Stimulated activated CD8-positive, alpha-beta memory T cell treated with anti-CD3 and anti-CD28 coated beads, Interleukin-15, amount 100 ng/mL, for 4 hours (primary cell): ENCODE measurements at regions not wholly inside any gene's neighbourhood (a gene's known extent, or its start where the extent isn't known, plus 50 kb on each side); places are given as distances from the start of the nearest gene placed in this dataset.
"Not testable (repeated sequence)": the region's sequence is repeated elsewhere in the genome, so short reads cannot be mapped to it uniquely, and the experiment has no call there.

ENCODE experiments used
- DNase-seq, 2 donors: peaks; one replicate each; pipeline ENCODE4 v3.0.0-alpha.2; 2020; ENCODE audit warnings: low read depth in 2 of 2

GRCh38 chr10:4236905-4237304 is 451.9 kb upstream of the KLF6 start:
- DNase-seq, result not testable (repeated sequence)

GRCh38 chr10:4234661-4235060 is 449.7 kb upstream of the KLF6 start:
- DNase-seq, result peak; percentile 24 to 40

- DNase-seq, result no peak
Measured at GRCh38 chr10:4231439-4231838, 446.4 kb upstream of the KLF6 start.

GRCh38 chr10:4230036-4230435 is 445.0 kb upstream of the KLF6 start:
- no peak for DNase-seq

GRCh38 chr10:4229106-4229505 is 444.1 kb upstream of the KLF6 start:
- no peak for DNase-seq

- no peak for DNase-seq
Measured at GRCh38 chr10:4227586-4227985, 442.6 kb upstream of the KLF6 start.

GRCh38 chr10:4226941-4227540 is 442.0 kb upstream of the KLF6 start:
- DNase-seq, result no peak

GRCh38 chr10:4224178-4224577 is 439.2 kb upstream of the KLF6 start:
- no peak for DNase-seq

- DNase-seq, result not testable (repeated sequence)
Measured at GRCh38 chr10:4221310-4221709, 436.3 kb upstream of the KLF6 start.

- no peak for DNase-seq
Measured at GRCh38 chr10:4219901-4220300, 434.9 kb upstream of the KLF6 start.

- DNase-seq, result no peak
Measured at GRCh38 chr10:4217653-4218052, 432.6 kb upstream of the KLF6 start.

GRCh38 chr10:4217187-4217586 is 432.2 kb upstream of the KLF6 start:
- no peak for DNase-seq

- no peak for DNase-seq
Measured at GRCh38 chr10:4216726-4217125, 431.7 kb upstream of the KLF6 start.

GRCh38 chr10:4215963-4216575 is 431.1 kb upstream of the KLF6 start:
- no peak for DNase-seq

GRCh38 chr10:4215485-4215884 is 430.5 kb upstream of the KLF6 start:
- DNase-seq, result no peak

GRCh38 chr10:4214908-4215307 is 429.9 kb upstream of the KLF6 start:
- DNase-seq, result no peak

GRCh38 chr10:4213441-4213840 is 428.4 kb upstream of the KLF6 start:
- no peak for DNase-seq

- DNase-seq, result no peak
Measured at GRCh38 chr10:4212111-4212630, 427.2 kb upstream of the KLF6 start.

- no peak for DNase-seq
Measured at GRCh38 chr10:4208499-4208898, 423.5 kb upstream of the KLF6 start.

- DNase-seq, result no peak
Measured at GRCh38 chr10:4205113-4205512, 420.1 kb upstream of the KLF6 start.

GRCh38 chr10:4202938-4203337 is 417.9 kb upstream of the KLF6 start:
- DNase-seq, result no peak

GRCh38 chr10:4201866-4202825 is 417.1 kb upstream of the KLF6 start:
- no peak for DNase-seq

GRCh38 chr10:4199196-4199595 is 414.2 kb upstream of the KLF6 start:
- no peak for DNase-seq
